ENCODE measurements at regions not wholly inside any gene's neighbourhood (a gene's known extent, or its start where the extent isn't known, plus 50 kb on each side); places are given as distances from the start of the nearest gene placed in this dataset.

GRCh38 chr13:95492044-95492801, 60.3 kb upstream of the CLDN10 start:
- TF ChIP-seq CTCF (IDR thresholded peaks at IDR 0.05; ENCODE audit: low read length, missing control alignments) = no peak
- no peak for DNase-seq (ENCODE audit: low read depth)
- H3K4me3 ChIP-seq (replicated peaks; ENCODE audit: low read depth, low read length) = no peak overlapping the region

GRCh38 chr13:95494082-95494681, 58.3 kb upstream of the CLDN10 start:
- peak; percentile 78 for TF ChIP-seq CTCF (IDR thresholded peaks at IDR 0.05; ENCODE audit: low read length, missing control alignments)
- peak; percentile 87 for DNase-seq (ENCODE audit: low read depth)
- H3K4me3 ChIP-seq (replicated peaks; ENCODE audit: low read depth, low read length) = no peak overlapping the region

- H3K4me3 ChIP-seq (replicated peaks; ENCODE audit: low read depth, low read length) = no peak overlapping the region
- DNase-seq (ENCODE audit: low read depth) = no peak
- no peak for TF ChIP-seq CTCF (IDR thresholded peaks at IDR 0.05; ENCODE audit: low read length, missing control alignments)
Observed at GRCh38 chr13:95496485-95496884, 56.0 kb upstream of the CLDN10 start.

- H3K4me3 ChIP-seq (replicated peaks; ENCODE audit: low read depth, low read length) = no peak overlapping the region
- no peak for DNase-seq (ENCODE audit: low read depth)
- TF ChIP-seq CTCF (IDR thresholded peaks at IDR 0.05; ENCODE audit: low read length, missing control alignments) = no peak
Observed at GRCh38 chr13:95497381-95497807, 55.1 kb upstream of the CLDN10 start.

GRCh38 chr13:95498886-95499285, 53.6 kb upstream of the CLDN10 start:
- no peak overlapping the region for H3K4me3 ChIP-seq (replicated peaks; ENCODE audit: low read depth, low read length)
- TF ChIP-seq CTCF (IDR thresholded peaks at IDR 0.05; ENCODE audit: low read length, missing control alignments) = no peak
- no peak for DNase-seq (ENCODE audit: low read depth)

GRCh38 chr13:95499811-95500712, 52.5 kb upstream of the CLDN10 start:
- no peak overlapping the region for H3K4me3 ChIP-seq (replicated peaks; ENCODE audit: low read depth, low read length)
- no peak for TF ChIP-seq CTCF (IDR thresholded peaks at IDR 0.05; ENCODE audit: low read length, missing control alignments)
- no peak for DNase-seq (ENCODE audit: low read depth)

Data from fibroblast of pulmonary artery (primary cell).